Hepatocyte (in vitro differentiated cells): ENCODE measurements at regions not wholly inside any gene's neighbourhood (a gene's known extent, or its start where the extent isn't known, plus 50 kb on each side); places are given as distances from the start of the nearest gene placed in this dataset.

Source experiments
- CTCF ChIP-seq: fragments of 200-600 bp; sonication (generic); IDR thresholded peaks from 2 replicates; pipeline ENCODE4 v1.5.1; 2016; ENCODE audit warnings: antibody characterized with exemption, mild to moderate bottlenecking; ENCODE audit not compliant: poor library complexity
- EZH2 ChIP-seq: fragments of 200-600 bp; sonication (generic); IDR thresholded peaks from 2 replicates; pipeline ENCODE4 v1.6.1; 2016; ENCODE audit warnings: antibody characterized with exemption, mild to moderate bottlenecking, borderline replicate concordance

- TF ChIP-seq CTCF: no peak
- no peak for TF ChIP-seq EZH2
Measured at GRCh38 chr10:78597796-78598555, 470.8 kb upstream of the ZMIZ1 start.
